ENCODE measurements at regions not wholly inside any gene's neighbourhood (a gene's known extent, or its start where the extent isn't known, plus 50 kb on each side); places are given as distances from the start of the nearest gene placed in this dataset.

DNA sequence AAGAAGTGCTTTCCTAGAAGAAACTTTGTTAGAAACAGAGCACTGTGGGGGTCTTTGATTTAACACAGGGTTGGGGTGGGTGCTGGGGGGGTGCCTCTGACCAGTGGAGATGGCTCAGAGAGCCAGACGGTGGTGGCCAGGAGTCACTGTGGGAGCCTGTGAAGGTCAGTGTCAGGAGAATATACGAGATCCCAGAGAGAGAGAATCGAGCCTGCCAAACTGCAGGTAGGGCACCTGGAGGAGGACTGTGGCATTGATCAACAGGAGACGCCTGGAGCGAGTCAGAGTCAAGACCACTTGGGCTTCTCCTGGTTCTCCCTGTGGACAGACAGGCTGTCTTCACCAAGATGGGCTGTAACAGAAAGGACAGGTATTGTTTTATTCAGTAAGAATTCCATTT is 136.5 kb upstream of the TWIST2 start:
- Histone ChIP-seq H2AFZ (ENCODE audit: insufficient read depth, low read depth, low read length, poor library complexity, severe bottlenecking) (no peak overlapping the region), H3K9me3 (replicated peaks in 1 of 2; ENCODE audit: control insufficient read depth in 1 of 2, insufficient read depth in 1 of 2, low read length in 2 of 2) (no peaks in the 10 kb centered on the region), H3K36me3 (replicated peaks in 1 of 2; ENCODE audit: control insufficient read depth in 1 of 2, insufficient read depth in 2 of 2, low read length in 2 of 2) (no peaks in the 10 kb centered on the region), H3K9ac (ENCODE audit: insufficient read depth, low read length, poor library complexity, severe bottlenecking) (no peak overlapping the region), H3K27me3 (ENCODE audit: control insufficient read depth in 2 of 2, insufficient read depth in 2 of 2, low read length in 2 of 2) (peaks cover 10 to 13% of the 10 kb centered on the region in 2 donors), H4K20me1 (ENCODE audit: insufficient read depth, low read length) (no peaks in the 10 kb centered on the region), H3K4me2 (replicated peaks; ENCODE audit: extremely low read depth, low read length, poor library complexity, severe bottlenecking) (no peak overlapping the region), H3K4me3 (replicated peaks in 1 of 3; ENCODE audit: low read depth in 2 of 3, low read length in 3 of 3) (no peak overlapping the region), H3K27ac (ENCODE audit: low read depth in 1 of 2, low read length in 2 of 2) (no peak overlapping the region), H3K79me2 (ENCODE audit: insufficient read depth, low read length) (no peaks in the 10 kb centered on the region), H3K4me1 (ENCODE audit: control insufficient read depth in 1 of 2, insufficient read depth in 2 of 2, low read length in 2 of 2) (no peaks in the 10 kb centered on the region)
- H3K9me3 Mint-ChIP-seq = peaks cover 0 to 2% (median 0%) of the 10 kb centered on the region in 7 donors
- H3K27me3 Mint-ChIP-seq (ENCODE audit: low read depth in 3 of 3) = peaks cover 5 to 21% (median 18%) of the 10 kb centered on the region in 3 donors
- no peak for DNase-seq
- TF ChIP-seq, protein P1, sequence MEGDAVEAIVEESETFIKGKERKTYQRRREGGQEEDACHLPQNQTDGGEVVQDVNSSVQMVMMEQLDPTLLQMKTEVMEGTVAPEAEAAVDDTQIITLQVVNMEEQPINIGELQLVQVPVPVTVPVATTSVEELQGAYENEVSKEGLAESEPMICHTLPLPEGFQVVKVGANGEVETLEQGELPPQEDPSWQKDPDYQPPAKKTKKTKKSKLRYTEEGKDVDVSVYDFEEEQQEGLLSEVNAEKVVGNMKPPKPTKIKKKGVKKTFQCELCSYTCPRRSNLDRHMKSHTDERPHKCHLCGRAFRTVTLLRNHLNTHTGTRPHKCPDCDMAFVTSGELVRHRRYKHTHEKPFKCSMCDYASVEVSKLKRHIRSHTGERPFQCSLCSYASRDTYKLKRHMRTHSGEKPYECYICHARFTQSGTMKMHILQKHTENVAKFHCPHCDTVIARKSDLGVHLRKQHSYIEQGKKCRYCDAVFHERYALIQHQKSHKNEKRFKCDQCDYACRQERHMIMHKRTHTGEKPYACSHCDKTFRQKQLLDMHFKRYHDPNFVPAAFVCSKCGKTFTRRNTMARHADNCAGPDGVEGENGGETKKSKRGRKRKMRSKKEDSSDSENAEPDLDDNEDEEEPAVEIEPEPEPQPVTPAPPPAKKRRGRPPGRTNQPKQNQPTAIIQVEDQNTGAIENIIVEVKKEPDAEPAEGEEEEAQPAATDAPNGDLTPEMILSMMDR (IDR thresholded peaks at IDR 0.05) = no peak
- intact Hi-C loops (cut with micrococcal nuclease) = no loop called here
- H3K4me3 Mint-ChIP-seq = no peak overlapping the region
- 91% methylated on average over 5 of the region's 5 CpGs for WGBS (ENCODE audit: insufficient coverage)
- H3K36me3 Mint-ChIP-seq = no peaks in the 10 kb centered on the region
- H3K4me1 Mint-ChIP-seq = no peaks in the 10 kb centered on the region
- H3K27ac Mint-ChIP-seq = no peak overlapping the region

DNA sequence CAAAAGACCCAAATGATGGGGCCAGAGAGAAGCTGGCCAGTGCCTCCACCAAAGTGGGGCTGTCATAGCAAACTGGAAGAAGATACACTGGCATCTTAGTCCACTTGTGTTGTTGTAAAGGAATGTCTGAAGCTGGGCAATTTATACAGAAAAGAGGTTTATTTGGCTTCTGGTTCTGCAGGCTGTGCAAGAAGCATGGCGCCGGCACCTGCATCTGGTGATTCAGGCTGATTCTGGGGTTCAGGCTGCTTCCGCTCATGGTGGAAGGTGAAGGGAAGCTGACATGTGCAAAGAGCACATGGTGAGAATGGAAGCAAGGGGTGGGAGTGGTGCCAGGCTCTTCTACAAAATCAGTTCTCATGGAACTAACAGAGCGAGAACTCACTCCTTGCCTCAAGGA is 135.9 kb upstream of the TWIST2 start:
- H3K4me2 ChIP-seq (replicated peaks; ENCODE audit: extremely low read depth, low read length, poor library complexity, severe bottlenecking) = no peak overlapping the region

More for the DNA sequence above, 135.9 kb upstream of the TWIST2 start:
- H3K4me1 Mint-ChIP-seq = no peaks in the 10 kb centered on the region
- Histone ChIP-seq H3K27me3 (ENCODE audit: control insufficient read depth in 2 of 2, insufficient read depth in 2 of 2, low read length in 2 of 2) (peaks cover 10 to 15% of the 10 kb centered on the region in 2 donors), H3K36me3 (replicated peaks in 1 of 2; ENCODE audit: control insufficient read depth in 1 of 2, insufficient read depth in 2 of 2, low read length in 2 of 2) (no peaks in the 10 kb centered on the region), H3K9me3 (replicated peaks in 1 of 2; ENCODE audit: control insufficient read depth in 1 of 2, insufficient read depth in 1 of 2, low read length in 2 of 2) (no peaks in the 10 kb centered on the region), H3K27ac (ENCODE audit: low read depth in 1 of 2, low read length in 2 of 2) (no peak overlapping the region), H4K20me1 (ENCODE audit: insufficient read depth, low read length) (no peaks in the 10 kb centered on the region), H3K79me2 (ENCODE audit: insufficient read depth, low read length) (no peaks in the 10 kb centered on the region), H3K4me3 (replicated peaks in 1 of 3; ENCODE audit: low read depth in 2 of 3, low read length in 3 of 3) (no peak overlapping the region), H3K9ac (ENCODE audit: insufficient read depth, low read length, poor library complexity, severe bottlenecking) (no peak overlapping the region), H2AFZ (ENCODE audit: insufficient read depth, low read depth, low read length, poor library complexity, severe bottlenecking) (no peak overlapping the region), H3K4me1 (ENCODE audit: control insufficient read depth in 1 of 2, insufficient read depth in 2 of 2, low read length in 2 of 2) (no peaks in the 10 kb centered on the region)
- no peak overlapping the region for H3K27ac Mint-ChIP-seq
- TF ChIP-seq, protein P1 (IDR thresholded peaks at IDR 0.05) = no peak
- no peak for DNase-seq
- peaks cover 0 to 2% (median 0%) of the 10 kb centered on the region in 7 donors for H3K9me3 Mint-ChIP-seq
- H3K36me3 Mint-ChIP-seq = no peaks in the 10 kb centered on the region
- H3K27me3 Mint-ChIP-seq (ENCODE audit: low read depth in 3 of 3) = peaks cover 5 to 27% (median 22%) of the 10 kb centered on the region in 3 donors
- WGBS (ENCODE audit: insufficient coverage) = 97% methylated on average over 3 of the region's 4 CpGs
- intact Hi-C loops (cut with micrococcal nuclease) = no loop called here
- H3K4me3 Mint-ChIP-seq = no peak overlapping the region

Measured in CD14-positive monocyte (primary cell).